ENCODE measurements at regions not wholly inside any gene's neighbourhood (a gene's known extent, or its start where the extent isn't known, plus 50 kb on each side); places are given as distances from the start of the nearest gene placed in this dataset.

DNA sequence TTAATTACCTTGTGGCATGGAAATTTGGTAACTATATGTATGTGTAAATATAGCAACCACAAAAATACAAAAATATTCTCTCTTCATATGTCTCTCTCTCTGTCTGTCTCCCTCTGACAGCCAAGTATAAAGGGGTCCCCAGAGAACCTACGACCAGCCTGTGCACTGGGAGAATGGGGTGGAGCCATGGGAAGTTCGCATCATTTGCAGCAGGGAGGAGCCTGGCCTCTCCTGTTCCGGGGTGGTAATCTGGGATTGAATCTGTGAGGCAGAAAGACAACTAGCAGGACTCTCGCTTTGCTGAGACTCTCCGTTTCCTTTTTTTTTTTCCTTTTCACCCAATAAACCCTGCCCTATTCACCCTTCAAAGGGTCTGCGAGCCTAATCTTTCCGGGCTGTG, 1109.1 kb downstream of the HACE1 start:
- no peak for DNase-seq (ENCODE audit: low read depth)
- TF ChIP-seq, protein P1, sequence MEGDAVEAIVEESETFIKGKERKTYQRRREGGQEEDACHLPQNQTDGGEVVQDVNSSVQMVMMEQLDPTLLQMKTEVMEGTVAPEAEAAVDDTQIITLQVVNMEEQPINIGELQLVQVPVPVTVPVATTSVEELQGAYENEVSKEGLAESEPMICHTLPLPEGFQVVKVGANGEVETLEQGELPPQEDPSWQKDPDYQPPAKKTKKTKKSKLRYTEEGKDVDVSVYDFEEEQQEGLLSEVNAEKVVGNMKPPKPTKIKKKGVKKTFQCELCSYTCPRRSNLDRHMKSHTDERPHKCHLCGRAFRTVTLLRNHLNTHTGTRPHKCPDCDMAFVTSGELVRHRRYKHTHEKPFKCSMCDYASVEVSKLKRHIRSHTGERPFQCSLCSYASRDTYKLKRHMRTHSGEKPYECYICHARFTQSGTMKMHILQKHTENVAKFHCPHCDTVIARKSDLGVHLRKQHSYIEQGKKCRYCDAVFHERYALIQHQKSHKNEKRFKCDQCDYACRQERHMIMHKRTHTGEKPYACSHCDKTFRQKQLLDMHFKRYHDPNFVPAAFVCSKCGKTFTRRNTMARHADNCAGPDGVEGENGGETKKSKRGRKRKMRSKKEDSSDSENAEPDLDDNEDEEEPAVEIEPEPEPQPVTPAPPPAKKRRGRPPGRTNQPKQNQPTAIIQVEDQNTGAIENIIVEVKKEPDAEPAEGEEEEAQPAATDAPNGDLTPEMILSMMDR (IDR thresholded peaks at IDR 0.05; ENCODE audit: control insufficient read depth, extremely low read depth, insufficient read depth) = no peak
- H3K4me3 ChIP-seq (ENCODE audit: low read depth, low read length) = no peak overlapping the region

DNA sequence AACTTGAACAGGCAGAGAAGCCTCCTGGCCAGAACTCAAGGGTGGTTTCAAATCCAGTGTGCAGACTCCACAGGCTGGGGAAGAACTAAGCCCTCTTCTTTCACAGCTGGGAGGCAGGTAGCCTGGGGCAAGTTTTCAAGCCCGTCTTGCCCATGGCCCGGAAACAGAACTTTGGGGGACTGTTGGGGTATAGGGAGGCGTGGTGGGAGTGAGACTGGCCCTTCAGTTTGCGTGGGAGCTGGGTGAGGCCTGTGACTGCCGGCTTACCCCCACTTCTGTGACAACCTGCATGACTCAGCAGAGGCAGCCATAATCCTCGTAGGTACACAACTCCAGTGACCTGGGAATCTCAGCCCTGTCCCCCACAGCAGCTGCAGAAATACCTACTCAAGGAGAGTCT, 1125.7 kb downstream of the HACE1 start:
- no peak for DNase-seq (ENCODE audit: low read depth)
- H3K4me3 ChIP-seq (ENCODE audit: low read depth, low read length) = no peak overlapping the region
- TF ChIP-seq, protein P1 (IDR thresholded peaks at IDR 0.05; ENCODE audit: control insufficient read depth, extremely low read depth, insufficient read depth) = no peak

DNA sequence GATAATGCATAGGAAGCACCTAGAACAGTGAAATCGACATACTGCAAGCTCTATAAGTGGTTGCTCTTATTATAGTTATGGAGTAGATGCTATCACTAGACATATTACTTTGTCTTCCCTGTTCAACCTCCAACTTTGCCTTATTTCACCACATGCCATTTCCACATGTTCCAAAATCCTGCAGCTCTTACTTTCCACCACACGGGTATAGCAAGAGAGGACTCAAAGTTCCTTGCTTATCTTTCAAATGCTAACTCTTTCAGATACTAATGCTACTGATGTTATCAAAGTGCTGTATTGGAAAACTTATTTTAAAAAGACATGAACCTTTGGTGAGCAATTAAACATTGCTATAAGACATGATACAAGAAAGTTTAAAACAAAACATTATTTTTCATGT, 1130.1 kb downstream of the HACE1 start:
- DNase-seq (ENCODE audit: low read depth) = no peak
- H3K4me3 ChIP-seq (ENCODE audit: low read depth, low read length) = no peak overlapping the region
- TF ChIP-seq, protein P1 (IDR thresholded peaks at IDR 0.05; ENCODE audit: control insufficient read depth, extremely low read depth, insufficient read depth) = no peak

DNA sequence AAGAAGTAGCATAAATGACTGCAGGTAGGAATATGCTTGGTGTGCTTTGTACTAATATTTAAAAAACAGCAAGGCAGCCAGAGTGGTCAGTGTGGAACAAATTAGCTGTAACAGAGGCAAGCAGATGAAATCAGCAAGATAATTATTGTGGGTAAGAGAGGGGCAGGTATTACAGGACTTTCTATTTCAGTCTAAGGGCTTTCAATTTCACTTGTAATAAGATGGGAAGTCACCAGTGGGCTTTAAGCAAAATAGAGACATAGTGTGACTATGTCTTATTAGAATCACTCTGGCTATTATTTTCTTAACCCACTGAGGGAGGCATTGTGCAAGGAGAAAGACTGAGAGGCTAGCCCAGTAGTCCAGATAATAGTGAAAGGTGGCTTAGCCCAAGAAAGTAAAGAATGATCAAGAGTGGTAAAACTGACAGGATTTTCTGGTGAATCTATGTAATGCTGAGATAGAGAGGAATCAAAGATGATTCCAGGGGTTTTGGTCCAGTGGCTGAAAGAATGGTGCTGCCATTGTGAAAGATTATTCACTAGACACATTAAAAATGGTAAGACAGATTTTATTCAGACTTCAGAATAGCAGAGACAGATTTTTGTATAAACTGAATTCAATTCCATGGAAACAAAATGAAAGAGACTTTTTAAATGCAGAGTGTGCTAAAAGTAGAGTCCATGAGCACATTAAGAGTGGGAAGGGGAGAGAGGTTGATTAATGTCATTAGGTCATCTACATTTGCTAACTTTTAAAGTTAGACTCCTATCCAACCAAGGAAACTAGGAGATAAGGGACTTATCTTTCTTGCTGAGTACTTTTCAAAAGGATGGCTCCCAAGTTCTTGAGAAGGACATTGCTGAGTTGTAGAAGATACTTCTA, 1136.0 kb downstream of the HACE1 start:
- TF ChIP-seq, protein P1 (IDR thresholded peaks at IDR 0.05; ENCODE audit: control insufficient read depth, extremely low read depth, insufficient read depth) = no peak
- DNase-seq (ENCODE audit: low read depth) = no peak
- H3K4me3 ChIP-seq (ENCODE audit: low read depth, low read length) = no peak overlapping the region

DNA sequence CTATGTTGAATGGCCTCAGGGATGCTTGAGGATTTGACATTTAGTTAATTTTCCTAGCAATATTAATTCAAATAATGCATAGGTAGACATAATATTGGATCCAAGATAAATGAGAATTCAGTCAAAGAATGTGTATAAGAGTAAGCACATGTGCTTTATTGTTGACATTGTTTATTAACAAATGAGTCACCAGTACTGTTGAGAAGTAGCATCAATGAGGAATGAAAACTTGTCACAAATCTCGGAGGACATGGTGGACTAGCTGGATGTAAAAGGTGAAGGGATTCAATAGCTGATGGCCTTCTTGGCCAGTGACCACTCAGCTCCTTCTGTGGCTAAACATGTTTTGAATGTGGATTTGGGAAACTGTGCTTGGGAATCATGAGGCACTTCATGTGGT, 1137.0 kb downstream of the HACE1 start:
- TF ChIP-seq, protein P1 (IDR thresholded peaks at IDR 0.05; ENCODE audit: control insufficient read depth, extremely low read depth, insufficient read depth) = no peak
- H3K4me3 ChIP-seq (ENCODE audit: low read depth, low read length) = no peak overlapping the region
- DNase-seq (ENCODE audit: low read depth) = no peak

DNA sequence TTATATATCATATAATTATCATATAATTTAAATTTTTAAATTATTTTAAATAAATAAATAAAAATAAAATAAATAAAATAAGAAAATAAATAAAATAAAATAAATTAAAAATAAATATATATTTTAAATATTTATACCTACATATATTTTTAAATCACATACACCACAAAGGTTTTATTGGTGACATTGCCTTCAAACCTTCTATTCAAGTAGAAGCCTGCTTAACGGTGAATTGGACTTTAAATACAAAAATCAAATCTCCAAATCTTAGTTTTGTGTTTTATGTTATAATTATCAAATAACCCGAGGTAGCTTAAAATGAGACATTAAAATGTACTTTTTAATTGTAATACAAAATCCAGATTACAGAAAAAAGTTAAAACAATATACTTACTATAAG, 1137.8 kb downstream of the HACE1 start:
- no peak overlapping the region for H3K4me3 ChIP-seq (ENCODE audit: low read depth, low read length)
- DNase-seq (ENCODE audit: low read depth) = no peak
- TF ChIP-seq, protein P1 (IDR thresholded peaks at IDR 0.05; ENCODE audit: control insufficient read depth, extremely low read depth, insufficient read depth) = no peak

DNA sequence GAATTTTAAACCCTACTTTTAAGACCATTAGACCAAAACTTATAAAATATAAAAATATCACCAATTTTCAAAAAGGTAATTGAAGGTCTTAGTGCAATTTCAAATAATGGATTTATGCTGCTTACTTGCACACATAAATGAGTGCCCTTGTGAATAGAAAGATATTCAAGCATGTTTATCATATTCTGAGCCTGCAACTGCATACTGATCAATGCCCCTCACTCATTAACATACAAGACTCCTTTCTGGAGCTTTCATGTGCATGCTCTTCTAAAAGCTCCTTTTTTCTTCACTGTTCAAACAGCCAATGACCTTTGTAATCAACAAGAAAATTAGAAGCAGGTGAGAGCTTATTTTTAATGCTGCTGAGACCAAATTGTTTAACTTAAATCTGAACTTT, 1139.3 kb downstream of the HACE1 start:
- TF ChIP-seq, protein P1 (IDR thresholded peaks at IDR 0.05; ENCODE audit: control insufficient read depth, extremely low read depth, insufficient read depth) = no peak
- DNase-seq (ENCODE audit: low read depth) = no peak
- no peak overlapping the region for H3K4me3 ChIP-seq (ENCODE audit: low read depth, low read length)

Measured in LNCaP clone FGC (cell line).